Transverse colon (tissue), 4 donors: ENCODE measurements at regions not wholly inside any gene's neighbourhood (a gene's known extent, or its start where the extent isn't known, plus 50 kb on each side); places are given as distances from the start of the nearest gene placed in this dataset.

Experiments used
- DNase-seq: peaks from one replicate; pipeline ENCODE4 v3.0.0-alpha.2; 2019
- H3K27ac ChIP-seq, 4 donors: fragments of 200-600 bp; sonication (generic); 2 replicates each; pipeline ENCODE4 v1.5.1; 2016 to 2018; ENCODE audit warnings: inconsistent platforms in 4 of 4
- H3K27me3 ChIP-seq: fragments of 200-600 bp; sonication (generic); 2 replicates; pipeline ENCODE4 v1.5.1; 2017; ENCODE audit warnings: inconsistent platforms
- H3K36me3 ChIP-seq, 4 donors: fragments of 200-600 bp; sonication (generic); 2 replicates each; pipeline ENCODE4 v1.5.1; 2017 to 2019; ENCODE audit warnings: inconsistent platforms in 4 of 4
- H3K4me1 ChIP-seq, 4 donors: fragments of 200-600 bp; sonication (generic); 2 replicates each; pipeline ENCODE4 v1.5.1; 2017 to 2020; ENCODE audit warnings: inconsistent platforms in 4 of 4
- H3K4me3 ChIP-seq, 4 donors: fragments of 200-600 bp; sonication (generic); 1 replicate in 1 of 4; 2 replicates in 3 of 4; pipeline versions ENCODE4 v1.5.1 to v1.6.1; 2017 to 2019; ENCODE audit warnings: inconsistent platforms in 4 of 4
- H3K9me3 ChIP-seq, 2 donors: fragments of 200-600 bp; sonication (generic); 2 replicates each; pipeline ENCODE4 v1.5.1; 2017 to 2019; ENCODE audit warnings: inconsistent platforms in 2 of 2
- CTCF ChIP-seq, 5 experiments: fragments of 200-600 bp in 3 of 5; fragments of 450-650 bp in 2 of 5; sonication (generic) in 3 of 5; IDR thresholded peaks; 1 replicate in 2 of 5; 2 replicates in 3 of 5; pipeline ENCODE4 v1.5.1; 2016 to 2017; ENCODE audit warnings: antibody characterized with exemption in 5 of 5, inconsistent platforms in 3 of 5, mild to moderate bottlenecking in 2 of 5, moderate library complexity in 1 of 5
- EP300 ChIP-seq: sonication (generic); formaldehyde crosslinking; IDR thresholded peaks from one replicate; pipeline ENCODE4 v1.6.1; 2017; ENCODE audit warnings: antibody characterized with exemption, low read depth
- POLR2A ChIP-seq: fragments of 450-650 bp; IDR thresholded peaks from one replicate; pipeline ENCODE4 v1.6.1; 2016; ENCODE audit warnings: antibody characterized with exemption, mild to moderate bottlenecking, moderate library complexity
- POLR2AphosphoS5 ChIP-seq, 3 donors: sonication (generic); formaldehyde crosslinking; IDR thresholded peaks; one replicate each; pipeline ENCODE4 v1.6.1; 2016; ENCODE audit warnings: antibody characterized with exemption in 3 of 3
- WGBS, 2 donors: methylation state at CpG; one replicate each; pipeline ENCODE4 v1.1.5; 2018; ENCODE audit warnings: low coverage in 1 of 2; 5-methylcytosine and 5-hydroxymethylcytosine counted together
- in situ Hi-C, 4 donors: fragments of 200-750 bp; cut with MboI; loops; one replicate each; pipeline versions ENCODE4 v1.15.0 to v1.15.1; 2017; ENCODE audit warnings: low sequenced_read_pairs in 3 of 4, low pct_ligation_motif_present in 1 of 4, low pct_unique_long_range_greater_than_20kb in 1 of 4
- intact Hi-C: fragments of 100-400 bp; cut with DNase I; formaldehyde crosslinking; loops from one replicate; pipeline ENCODE4 v1.15.1; 2023; ENCODE audit warnings: low total_unique reads

GRCh38 chr5:158051036-158051435 lies 192.1 kb upstream of the CLINT1 start:
- peaks cover 0 to 14% (median 7%) of the 10 kb centered on the region in 4 donors for H3K4me1 ChIP-seq
- H3K27ac ChIP-seq, result no peak overlapping the region
- no peaks in the 10 kb centered on the region for H3K27me3 ChIP-seq
- TF ChIP-seq CTCF (IDR thresholded peaks at IDR 0.05) (no peak), POLR2AphosphoS5 (IDR thresholded peaks at IDR 0.05) (no peak), EP300 (no peak), POLR2A (no peak)
- in situ Hi-C loops (no loop called here), intact Hi-C loops (no loop called here)
- H3K9me3 ChIP-seq, result no peaks in the 10 kb centered on the region
- no peak overlapping the region for H3K4me3 ChIP-seq
- DNase-seq, result no peak
- no peaks in the 10 kb centered on the region for H3K36me3 ChIP-seq
- 51 to 55% methylated on average over 2 to 4 of the region's 4 CpGs for WGBS, 2 donors

- Histone ChIP-seq H3K27me3 (no peaks in the 10 kb centered on the region), H3K4me1 (peaks cover 0 to 9% (median 7%) of the 10 kb centered on the region in 4 donors), H3K4me3 (no peak overlapping the region), H3K27ac (no peak overlapping the region), H3K9me3 (no peaks in the 10 kb centered on the region), H3K36me3 (no peaks in the 10 kb centered on the region)
- no peak for TF ChIP-seq CTCF (IDR thresholded peaks at IDR 0.05)
- TF ChIP-seq POLR2A, result no peak
- no peak for TF ChIP-seq POLR2AphosphoS5 (IDR thresholded peaks at IDR 0.05)
- TF ChIP-seq EP300, result no peak
- DNase-seq, result no peak
- intact Hi-C loops, result no loop called here
- WGBS, 2 donors, result 33 to 52% methylated on average over 2 of the region's 2 CpGs
- in situ Hi-C loops, result no loop called here
These were observed 191.5 kb upstream of the CLINT1 start for GRCh38 chr5:158050421-158050820.

- Histone ChIP-seq H3K4me1 (peaks cover 0 to 3% (median under 1%) of the 10 kb centered on the region in 4 donors), H3K27me3 (no peaks in the 10 kb centered on the region), H3K36me3 (no peaks in the 10 kb centered on the region), H3K9me3 (no peaks in the 10 kb centered on the region), H3K27ac (no peak overlapping the region), H3K4me3 (no peak overlapping the region)
- TF ChIP-seq CTCF (IDR thresholded peaks at IDR 0.05) (no peak), POLR2A (no peak), EP300 (no peak), POLR2AphosphoS5 (IDR thresholded peaks at IDR 0.05) (no peak)
- in situ Hi-C loops, result no loop called here
- intact Hi-C loops, result no loop called here
- no peak for DNase-seq
- WGBS, 2 donors, result 48% methylated on average over 1 of the region's 1 CpG; no CpG with 5 or more reads in 1 of the 2 donors
These were observed 190.5 kb upstream of the CLINT1 start for GRCh38 chr5:158049459-158049858.

GRCh38 chr5:158045696-158046095 lies 186.8 kb upstream of the CLINT1 start:
- Histone ChIP-seq H3K36me3 (no peaks in the 10 kb centered on the region), H3K4me3 (no peak overlapping the region), H3K27ac (no peak overlapping the region), H3K27me3 (no peaks in the 10 kb centered on the region), H3K9me3 (no peaks in the 10 kb centered on the region), H3K4me1 (no peaks in the 10 kb centered on the region)
- TF ChIP-seq CTCF (IDR thresholded peaks at IDR 0.05) (no peak), POLR2AphosphoS5 (IDR thresholded peaks at IDR 0.05) (no peak), POLR2A (no peak), EP300 (no peak)
- 92 to 100% methylated on average over 1 of the region's 1 CpG for WGBS, 2 donors
- intact Hi-C loops (no loop called here), in situ Hi-C loops (no loop called here)
- no peak for DNase-seq
